ENCODE measurements at regions not wholly inside any gene's neighbourhood (a gene's known extent, or its start where the extent isn't known, plus 50 kb on each side); places are given as distances from the start of the nearest gene placed in this dataset.

DNA sequence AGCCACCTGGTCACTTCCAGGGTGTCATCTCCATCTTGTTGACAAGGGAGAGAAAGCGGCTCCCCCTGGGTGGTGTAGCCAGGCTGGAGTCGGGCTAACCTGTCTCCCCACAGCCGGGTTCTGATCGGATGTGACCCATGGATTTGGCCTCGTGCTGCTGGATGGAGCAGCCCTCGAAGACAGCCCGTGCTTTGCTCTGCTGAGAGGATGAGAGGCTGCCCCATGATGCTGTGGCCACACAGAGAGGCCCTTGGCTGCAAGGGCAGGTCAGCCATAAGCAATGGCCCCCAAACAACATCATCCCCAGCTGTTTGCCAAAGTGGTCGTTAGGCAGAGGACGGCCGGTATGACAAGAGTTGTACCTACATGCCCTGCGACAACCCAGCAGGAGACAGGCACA lies 106.6 kb downstream of the HMX1 start:
- Histone ChIP-seq H3K4me3 (no peak overlapping the region), H3K4me1 (replicated peaks) (no peaks in the 10 kb centered on the region), H3K36me3 (no peaks in the 10 kb centered on the region), H3K27ac (no peak overlapping the region), H3K27me3 (replicated peaks; ENCODE audit: insufficient read depth) (no peaks in the 10 kb centered on the region), H3K9me3 (no peaks in the 10 kb centered on the region)
- intact Hi-C loops (cut with DNase I), result no loop called here
- TF ChIP-seq POLR2AphosphoS5 (IDR thresholded peaks at IDR 0.05) (no peak), POLR2A (IDR thresholded peaks at IDR 0.05) (no peak)
- DNase-seq (ENCODE audit: low spot score), result no peak
- WGBS, result 87% methylated on average over 11 of the region's 11 CpGs

DNA sequence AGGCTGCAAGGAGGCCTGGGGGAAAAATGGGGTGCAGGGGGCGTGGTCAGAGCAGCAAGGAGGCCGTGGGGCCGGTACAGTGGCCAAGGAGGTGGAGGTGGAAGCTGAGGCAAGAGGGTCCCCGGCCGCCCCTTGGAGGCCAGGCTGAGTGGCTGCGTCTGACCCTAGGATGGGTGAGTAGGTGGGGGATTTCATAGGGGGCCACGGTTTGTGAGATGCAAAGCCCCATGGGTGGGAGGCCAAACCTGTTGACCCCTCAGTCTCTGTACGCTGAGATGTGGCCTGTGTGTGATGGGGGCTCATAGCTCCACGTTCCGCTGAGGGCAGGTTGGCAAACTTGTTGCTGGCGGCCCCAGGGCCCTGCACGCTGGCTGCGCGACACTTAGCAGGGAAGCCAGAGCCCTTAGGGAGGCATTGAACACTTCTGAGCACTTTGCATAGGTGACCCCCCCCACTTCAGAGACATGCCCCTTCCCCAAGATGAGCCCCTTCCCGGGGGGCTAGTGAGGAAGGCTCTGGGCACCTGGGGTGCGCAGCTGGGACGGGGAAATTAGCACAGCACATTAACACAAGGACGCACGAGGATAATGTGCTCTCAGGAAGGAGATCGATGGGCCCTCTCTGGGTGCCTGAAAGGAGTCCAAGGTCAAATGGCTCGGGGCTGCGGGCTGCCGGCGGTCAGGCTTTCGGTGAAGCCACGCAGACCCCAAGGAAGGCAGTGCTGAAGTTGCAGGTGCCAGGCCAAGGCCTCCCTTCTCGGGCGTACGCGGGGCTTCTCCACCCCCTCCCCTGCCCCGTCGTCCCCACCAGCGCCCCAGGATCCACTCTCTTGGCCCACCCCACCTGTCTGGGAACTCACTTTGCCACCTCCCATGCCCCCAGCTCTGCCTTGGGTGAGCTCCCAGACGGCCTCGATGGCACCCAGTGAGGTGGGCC lies 107.4 kb downstream of the HMX1 start:
- Histone ChIP-seq H3K4me3 (no peak overlapping the region), H3K9me3 (no peaks in the 10 kb centered on the region), H3K27ac (no peak overlapping the region), H3K36me3 (no peaks in the 10 kb centered on the region), H3K27me3 (replicated peaks; ENCODE audit: insufficient read depth) (no peaks in the 10 kb centered on the region), H3K4me1 (replicated peaks) (no peaks in the 10 kb centered on the region)
- no peak for DNase-seq (ENCODE audit: low spot score)
- 86% methylated on average over 31 of the region's 35 CpGs for WGBS
- TF ChIP-seq POLR2AphosphoS5 (IDR thresholded peaks at IDR 0.05), result no peak
- TF ChIP-seq, protein P1, sequence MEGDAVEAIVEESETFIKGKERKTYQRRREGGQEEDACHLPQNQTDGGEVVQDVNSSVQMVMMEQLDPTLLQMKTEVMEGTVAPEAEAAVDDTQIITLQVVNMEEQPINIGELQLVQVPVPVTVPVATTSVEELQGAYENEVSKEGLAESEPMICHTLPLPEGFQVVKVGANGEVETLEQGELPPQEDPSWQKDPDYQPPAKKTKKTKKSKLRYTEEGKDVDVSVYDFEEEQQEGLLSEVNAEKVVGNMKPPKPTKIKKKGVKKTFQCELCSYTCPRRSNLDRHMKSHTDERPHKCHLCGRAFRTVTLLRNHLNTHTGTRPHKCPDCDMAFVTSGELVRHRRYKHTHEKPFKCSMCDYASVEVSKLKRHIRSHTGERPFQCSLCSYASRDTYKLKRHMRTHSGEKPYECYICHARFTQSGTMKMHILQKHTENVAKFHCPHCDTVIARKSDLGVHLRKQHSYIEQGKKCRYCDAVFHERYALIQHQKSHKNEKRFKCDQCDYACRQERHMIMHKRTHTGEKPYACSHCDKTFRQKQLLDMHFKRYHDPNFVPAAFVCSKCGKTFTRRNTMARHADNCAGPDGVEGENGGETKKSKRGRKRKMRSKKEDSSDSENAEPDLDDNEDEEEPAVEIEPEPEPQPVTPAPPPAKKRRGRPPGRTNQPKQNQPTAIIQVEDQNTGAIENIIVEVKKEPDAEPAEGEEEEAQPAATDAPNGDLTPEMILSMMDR (IDR thresholded peaks at IDR 0.05), result no peak
- no peak for TF ChIP-seq POLR2A (IDR thresholded peaks at IDR 0.05)
- intact Hi-C loops (cut with DNase I), result no loop called here

DNA sequence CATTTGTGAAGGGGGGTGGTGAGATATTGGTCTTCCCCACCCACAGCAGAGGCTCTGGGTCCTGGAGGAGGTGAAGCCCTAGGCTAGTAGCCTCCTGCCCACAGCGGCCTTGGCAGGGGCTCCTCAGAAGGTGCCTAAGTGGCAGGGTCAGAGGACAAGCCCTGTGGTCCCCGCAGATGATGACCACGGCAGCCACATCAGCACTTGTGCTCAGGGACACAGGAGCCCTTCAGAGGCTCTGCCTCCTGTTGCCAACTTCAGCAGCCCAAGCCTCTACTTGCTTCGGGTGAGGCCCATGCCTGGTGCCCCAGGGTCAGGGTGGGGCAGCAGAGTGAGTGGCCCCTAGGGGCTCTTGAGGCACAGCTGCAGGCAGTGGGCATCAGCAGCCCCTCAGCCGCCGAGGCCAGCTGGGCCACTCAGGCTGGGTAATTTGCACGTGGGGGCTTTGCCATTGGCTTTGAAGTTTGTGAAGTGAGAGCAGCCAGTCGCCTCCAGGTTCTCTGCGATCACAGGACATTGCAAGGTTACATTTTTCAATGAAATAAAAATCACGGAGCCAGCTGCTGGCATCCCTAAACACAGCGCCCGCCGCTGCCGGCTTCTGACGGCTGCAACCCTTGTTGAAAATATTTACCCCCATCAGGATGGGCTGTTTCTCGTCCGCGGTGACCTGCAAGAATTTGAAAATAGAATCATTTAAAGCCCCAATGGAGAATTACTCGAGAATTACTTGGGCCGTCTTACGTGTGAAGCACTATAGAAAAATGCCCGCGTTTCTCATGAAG lies 108.5 kb downstream of the HMX1 start:
- DNase-seq (ENCODE audit: low spot score), result no peak
- H3K9me3 ChIP-seq, result no peaks in the 10 kb centered on the region
- no peak for TF ChIP-seq POLR2A (IDR thresholded peaks at IDR 0.05)
- TF ChIP-seq, protein P1 (IDR thresholded peaks at IDR 0.05), result no peak
- no peak for TF ChIP-seq POLR2AphosphoS5 (IDR thresholded peaks at IDR 0.05)
- intact Hi-C loops (cut with DNase I), result no loop called here
- H3K36me3 ChIP-seq, result no peaks in the 10 kb centered on the region
- H3K4me1 ChIP-seq (replicated peaks), result no peaks in the 10 kb centered on the region
- H3K4me3 ChIP-seq, result no peak overlapping the region
- no peak overlapping the region for H3K27ac ChIP-seq
- 75% methylated on average over 23 of the region's 23 CpGs for WGBS
- no peaks in the 10 kb centered on the region for H3K27me3 ChIP-seq (replicated peaks; ENCODE audit: insufficient read depth)

DNA sequence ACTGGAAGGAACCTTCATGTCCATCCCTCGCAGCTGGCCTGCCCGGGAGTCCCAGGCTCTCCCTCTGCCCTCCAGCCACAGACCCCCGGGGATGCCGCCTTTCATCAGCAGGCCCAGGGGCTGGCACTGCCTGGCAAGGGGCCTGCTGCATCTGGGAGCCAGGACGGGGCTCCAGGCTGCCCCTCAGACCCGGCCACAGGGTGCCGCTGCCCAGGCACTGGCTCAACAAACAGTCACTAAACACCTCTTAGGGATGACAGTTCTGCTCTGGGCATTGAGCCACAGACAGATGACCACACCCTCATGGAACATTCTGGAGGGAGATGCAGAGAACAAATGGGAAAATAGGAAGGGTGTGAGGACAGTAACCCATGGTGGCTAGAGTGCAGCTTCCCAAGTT lies 109.3 kb downstream of the HMX1 start:
- no peak for DNase-seq (ENCODE audit: low spot score)
- Histone ChIP-seq H3K27me3 (replicated peaks; ENCODE audit: insufficient read depth) (no peaks in the 10 kb centered on the region), H3K9me3 (no peaks in the 10 kb centered on the region), H3K4me1 (replicated peaks) (no peaks in the 10 kb centered on the region), H3K4me3 (no peak overlapping the region), H3K36me3 (no peaks in the 10 kb centered on the region), H3K27ac (no peak overlapping the region)
- TF ChIP-seq POLR2A (IDR thresholded peaks at IDR 0.05), result no peak
- TF ChIP-seq, protein P1 (IDR thresholded peaks at IDR 0.05), result no peak
- no peak for TF ChIP-seq POLR2AphosphoS5 (IDR thresholded peaks at IDR 0.05)
- intact Hi-C loops (cut with DNase I), result no loop called here
- WGBS, result 63% methylated on average over 7 of the region's 7 CpGs

DNA sequence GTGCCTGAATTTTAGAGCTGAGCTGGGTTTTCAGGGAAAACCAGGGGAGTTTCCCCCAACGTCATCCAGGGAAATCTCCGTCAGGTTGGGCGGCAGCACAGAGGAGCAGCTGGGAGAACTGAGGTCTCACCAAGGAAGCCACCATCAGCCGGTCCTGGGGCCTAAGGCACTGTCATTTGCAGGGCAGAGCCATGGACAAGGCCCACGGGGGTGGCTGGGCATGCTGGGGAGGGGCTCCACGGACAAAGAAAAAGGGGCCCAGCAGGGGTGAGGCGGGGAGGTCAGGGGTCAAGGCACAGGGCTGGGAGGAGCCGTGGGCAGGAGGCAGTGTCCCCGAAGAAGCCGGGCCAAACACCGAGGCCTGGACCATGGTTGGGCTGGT lies 109.8 kb downstream of the HMX1 start:
- DNase-seq (ENCODE audit: low spot score), result no peak
- Histone ChIP-seq H3K4me1 (replicated peaks) (no peaks in the 10 kb centered on the region), H3K36me3 (no peaks in the 10 kb centered on the region), H3K27ac (no peak overlapping the region), H3K4me3 (no peak overlapping the region), H3K9me3 (no peaks in the 10 kb centered on the region), H3K27me3 (replicated peaks; ENCODE audit: insufficient read depth) (no peaks in the 10 kb centered on the region)
- intact Hi-C loops (cut with DNase I), result no loop called here
- WGBS, result 61% methylated on average over 11 of the region's 11 CpGs
- no peak for TF ChIP-seq POLR2A (IDR thresholded peaks at IDR 0.05)
- TF ChIP-seq POLR2AphosphoS5 (IDR thresholded peaks at IDR 0.05), result no peak
- TF ChIP-seq, protein P1 (IDR thresholded peaks at IDR 0.05), result no peak
